DLD1 (cell line): ENCODE measurements at regions not wholly inside any gene's neighbourhood (a gene's known extent, or its start where the extent isn't known, plus 50 kb on each side); places are given as distances from the start of the nearest gene placed in this dataset.
"Not testable (repeated sequence)": the region's sequence is repeated elsewhere in the genome, so short reads cannot be mapped to it uniquely, and the experiment has no call there.

Experiments used
- in situ Hi-C: cut with HindIII; loops from 2 replicates; pipeline ENCODE4 v1.10.0; 2017; ENCODE audit warnings: low sequenced_read_pairs

DNA sequence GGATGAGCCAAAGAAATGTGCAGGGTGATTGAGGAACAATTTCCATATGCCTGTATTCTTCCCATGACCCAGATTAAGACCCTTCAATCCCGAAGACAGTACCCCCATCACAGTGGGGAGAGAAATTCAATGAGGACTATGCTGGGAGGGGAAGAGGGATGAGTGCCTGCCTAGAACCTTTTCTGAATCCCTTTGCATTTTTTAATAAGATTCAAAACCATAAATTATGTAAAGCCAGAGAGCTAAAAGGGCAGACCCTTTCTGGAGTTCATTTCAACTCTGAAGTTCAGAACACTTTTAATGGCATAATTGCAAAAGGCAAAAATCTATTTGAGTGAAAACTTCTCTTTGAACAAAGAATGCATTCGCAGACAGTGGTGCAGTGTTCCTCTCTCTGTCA, 529.5 kb downstream of the NTRK3 start:
- in situ Hi-C loops: no loop called here

- in situ Hi-C loops: no loop called here
Observed at GRCh38 chr15:87724330-87724729, 532.2 kb downstream of the NTRK3 start.

- in situ Hi-C loops: no loop called here
Observed at GRCh38 chr15:87722941-87723691, 533.4 kb downstream of the NTRK3 start.

GRCh38 chr15:87720235-87720634, 536.3 kb downstream of the NTRK3 start:
- in situ Hi-C loops: no loop called here

DNA sequence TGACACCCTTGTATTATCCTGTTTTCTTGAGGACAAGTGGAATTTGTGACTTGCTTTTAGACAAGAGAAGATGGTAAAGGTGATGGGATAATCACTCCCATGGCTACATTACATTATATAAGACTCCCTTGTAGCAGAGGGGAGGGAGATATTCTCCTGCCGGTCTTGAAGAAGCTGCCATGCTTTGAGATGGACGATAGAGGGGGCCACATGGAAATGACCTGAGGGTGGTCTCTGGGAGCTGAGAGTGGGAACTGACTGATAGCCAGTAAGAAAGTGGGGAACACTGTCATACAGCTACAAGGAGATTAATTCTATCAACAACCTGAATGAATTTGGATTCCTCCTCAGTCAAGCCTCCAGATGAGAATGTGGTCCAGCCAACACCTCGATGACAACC, 540.1 kb downstream of the NTRK3 start:
- in situ Hi-C loops: no loop called here

DNA sequence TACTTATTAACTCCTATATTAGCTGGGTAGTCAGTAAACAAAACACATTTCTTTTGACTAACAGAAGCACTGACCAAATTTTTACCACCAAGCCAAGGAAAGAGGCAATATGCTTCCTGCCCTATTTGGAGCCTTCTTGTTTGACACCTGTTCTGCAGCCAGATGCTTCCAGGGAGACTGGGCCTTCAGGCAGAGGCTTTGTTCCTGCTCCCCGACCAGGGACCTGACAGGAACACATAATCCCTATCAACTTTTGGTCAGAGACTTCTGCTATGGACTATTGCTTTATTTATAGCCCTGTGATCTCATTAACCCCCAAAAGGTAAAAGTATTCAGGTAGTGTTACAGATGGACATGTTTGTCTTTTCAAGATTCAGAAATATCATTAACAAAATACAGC, 541.3 kb downstream of the NTRK3 start:
- in situ Hi-C loops: no loop called here

DNA sequence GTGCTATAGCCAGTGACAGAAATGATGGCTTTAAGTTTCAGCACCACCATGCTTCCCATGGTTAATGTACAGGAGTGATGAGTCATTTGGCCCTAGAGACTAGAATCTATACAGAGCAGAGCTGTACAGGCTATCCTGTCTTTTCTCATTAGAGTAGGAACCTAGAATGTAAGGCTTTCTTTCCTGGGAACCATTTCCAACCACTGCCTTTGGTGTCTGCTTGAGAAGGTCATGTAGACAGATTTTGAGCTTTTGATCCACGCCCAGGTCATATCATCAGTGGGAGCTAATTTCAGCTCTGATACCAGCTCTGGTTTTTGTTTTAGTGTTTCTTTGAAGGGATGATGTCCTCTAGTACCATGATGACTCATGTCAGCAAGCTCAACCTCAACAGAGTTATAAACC, 543.1 kb downstream of the NTRK3 start:
- in situ Hi-C loops: no loop called here

DNA sequence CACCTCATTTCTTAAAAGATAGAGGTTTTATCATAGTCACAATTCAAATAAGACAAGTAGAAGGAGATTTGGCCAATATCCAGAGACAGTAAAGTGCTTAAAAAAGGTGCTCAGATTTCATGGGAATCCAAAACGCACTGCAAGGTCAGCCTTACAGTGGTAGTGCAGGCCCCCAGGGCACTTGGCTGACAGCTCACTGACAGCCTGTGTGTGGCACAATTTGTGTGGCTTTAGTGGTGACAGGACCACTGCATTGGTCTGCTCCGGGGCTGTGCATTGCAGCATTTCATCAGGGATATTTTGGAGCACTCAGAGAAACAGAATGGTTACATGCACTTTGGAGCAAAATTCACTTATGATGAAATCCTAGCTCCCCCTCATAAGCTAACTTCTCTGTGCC, 544.3 kb downstream of the NTRK3 start:
- in situ Hi-C loops: no loop called here

DNA sequence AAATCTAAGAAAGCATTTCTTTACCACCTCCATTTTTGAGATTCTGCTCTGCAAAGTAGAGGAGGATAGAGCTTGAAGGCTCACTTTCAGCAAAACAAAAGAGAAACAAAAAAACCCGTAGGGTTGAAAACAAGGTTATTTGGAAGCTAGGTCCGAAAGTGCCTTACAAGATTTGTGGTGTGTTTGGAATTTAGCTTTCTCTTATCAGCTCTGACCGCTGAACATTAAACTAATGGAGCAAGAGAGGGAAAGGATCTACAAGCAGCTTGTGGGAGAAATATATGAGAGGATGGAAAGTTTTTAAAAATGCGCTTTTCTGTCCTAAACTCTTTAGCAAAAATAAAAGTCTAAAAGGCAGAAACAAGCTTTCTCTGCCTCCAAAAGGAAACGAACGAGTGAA, 545.5 kb downstream of the NTRK3 start:
- in situ Hi-C loops: no loop called here

DNA sequence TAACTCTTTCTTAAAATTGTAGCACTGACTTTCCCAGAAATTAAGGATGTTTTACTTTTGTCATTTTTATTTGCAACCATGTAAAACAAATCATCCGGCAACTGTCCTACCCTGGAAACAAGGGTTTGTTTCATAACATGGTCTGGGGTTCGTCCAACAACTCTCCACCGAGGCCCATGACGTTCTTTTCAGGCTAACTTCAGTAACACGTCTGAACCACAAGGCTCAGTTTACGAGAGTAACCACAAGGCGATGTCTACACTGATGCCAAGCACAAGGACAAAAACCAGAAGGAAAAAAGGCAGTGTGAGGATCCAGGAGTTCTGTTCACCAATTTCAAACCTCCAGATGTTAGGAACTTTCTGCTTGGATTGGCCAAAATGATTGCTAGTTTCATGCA, 546.1 kb downstream of the NTRK3 start:
- in situ Hi-C loops: no loop called here

DNA sequence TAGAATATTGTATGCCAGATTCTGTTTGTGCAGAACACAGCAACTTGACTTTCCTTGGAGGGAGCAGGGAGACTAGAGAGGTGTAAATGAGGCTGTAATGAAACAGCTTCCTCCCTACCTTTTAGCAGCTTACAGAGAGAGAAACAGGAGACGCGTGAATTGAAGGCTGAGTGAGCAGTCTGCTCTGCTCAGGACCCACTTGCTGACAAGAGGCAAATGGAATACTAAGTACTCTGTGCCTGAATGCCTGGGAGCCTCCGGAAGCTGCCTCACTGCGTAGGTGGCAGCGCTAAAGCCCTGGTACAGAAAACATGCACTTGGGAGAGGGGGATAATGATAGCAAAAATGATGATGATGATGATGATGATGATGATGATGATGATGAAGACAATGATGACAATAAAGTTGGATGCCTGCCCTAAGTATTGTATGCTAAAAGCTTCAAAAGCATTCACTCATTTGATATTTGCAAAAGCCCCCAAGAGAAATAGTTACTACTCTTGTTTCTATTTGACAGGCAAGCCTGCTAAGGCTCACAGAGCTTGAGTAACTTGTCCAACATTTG, 548.9 kb downstream of the NTRK3 start:
- in situ Hi-C loops: no loop called here

- in situ Hi-C loops: no loop called here
Observed at GRCh38 chr15:87707071-87707470, 549.5 kb downstream of the NTRK3 start.

DNA sequence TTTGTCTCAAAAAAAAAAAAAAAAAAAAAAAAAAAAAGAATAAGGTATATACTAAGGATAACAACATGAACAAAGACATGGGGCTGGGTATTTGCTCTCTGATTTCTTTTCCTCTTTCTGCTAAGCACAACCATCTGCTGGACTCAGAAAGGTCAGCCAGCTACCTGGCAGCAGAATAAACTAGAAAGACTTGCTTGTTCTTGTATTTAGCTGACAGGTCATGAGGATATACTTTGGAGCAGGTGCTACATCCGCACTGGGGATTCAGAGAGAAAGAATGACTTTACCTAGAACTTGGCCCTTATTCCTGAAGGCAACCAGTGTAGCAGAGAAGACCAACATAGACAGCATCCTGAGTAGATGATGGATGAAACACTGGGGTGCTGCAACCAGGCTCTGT, 550.5 kb downstream of the NTRK3 start:
- in situ Hi-C loops: no loop called here

- in situ Hi-C loops: no loop called here
Observed at GRCh38 chr15:87704276-87704675, 552.3 kb downstream of the NTRK3 start.

- in situ Hi-C loops: no loop called here
Observed at GRCh38 chr15:87703327-87704111, 553.0 kb downstream of the NTRK3 start.

DNA sequence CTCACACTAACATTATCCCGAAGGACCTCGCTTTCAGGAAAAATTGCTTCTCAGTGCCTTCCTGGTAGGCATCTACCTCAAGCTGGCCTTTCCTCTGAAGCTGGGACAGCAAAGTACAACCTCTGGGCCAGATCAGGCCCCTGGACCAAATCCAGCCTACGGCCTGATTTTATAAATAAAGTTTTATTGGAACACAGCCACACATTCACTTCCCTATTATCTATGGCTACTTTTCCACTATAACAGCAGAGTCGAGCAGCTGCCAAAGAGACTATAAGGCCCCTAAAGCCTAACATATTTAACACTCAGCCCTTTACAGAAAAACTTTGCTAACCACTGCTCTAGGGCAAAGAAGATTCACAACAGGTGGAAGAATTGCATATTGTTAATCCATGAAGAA, 554.3 kb downstream of the NTRK3 start:
- in situ Hi-C loops: no loop called here

GRCh38 chr15:87698467-87698866, 558.1 kb downstream of the NTRK3 start:
- in situ Hi-C loops: not testable (repeated sequence)

GRCh38 chr15:87689716-87690115, 566.8 kb downstream of the NTRK3 start:
- in situ Hi-C loops: no loop called here

GRCh38 chr15:87687523-87687870, 569.0 kb downstream of the NTRK3 start:
- in situ Hi-C loops: no loop called here

DNA sequence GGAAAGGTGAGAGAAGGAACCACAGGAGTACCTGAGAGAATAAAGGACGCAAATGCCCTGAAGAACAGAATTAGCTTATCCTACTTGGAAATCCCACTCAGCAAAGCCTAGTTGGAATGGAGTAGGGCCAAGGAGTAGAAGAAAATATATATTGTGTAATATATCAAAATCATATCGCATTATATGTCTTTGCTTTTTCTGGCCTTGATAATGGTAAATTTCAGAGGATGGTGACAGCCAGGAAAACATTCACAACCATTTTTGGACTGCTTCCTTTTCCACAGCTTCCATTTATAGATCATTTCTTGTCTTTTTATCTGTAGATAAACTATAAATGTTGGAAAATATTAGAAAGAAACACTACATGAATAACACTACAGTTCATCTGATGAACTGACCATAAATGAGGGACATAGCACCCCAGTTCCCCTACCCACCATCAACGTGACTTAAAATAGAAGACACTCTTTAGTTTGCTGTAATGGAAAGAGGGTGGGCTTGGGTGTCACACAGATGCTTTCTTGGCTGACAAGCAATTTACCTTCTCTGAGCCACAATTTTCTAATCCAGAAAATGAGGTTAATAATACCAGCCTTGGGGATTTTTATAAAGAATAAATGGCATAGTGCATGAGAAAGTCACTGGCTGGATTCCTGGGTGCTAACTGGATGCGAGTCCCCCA, 569.6 kb downstream of the NTRK3 start:
- in situ Hi-C loops: no loop called here

DNA sequence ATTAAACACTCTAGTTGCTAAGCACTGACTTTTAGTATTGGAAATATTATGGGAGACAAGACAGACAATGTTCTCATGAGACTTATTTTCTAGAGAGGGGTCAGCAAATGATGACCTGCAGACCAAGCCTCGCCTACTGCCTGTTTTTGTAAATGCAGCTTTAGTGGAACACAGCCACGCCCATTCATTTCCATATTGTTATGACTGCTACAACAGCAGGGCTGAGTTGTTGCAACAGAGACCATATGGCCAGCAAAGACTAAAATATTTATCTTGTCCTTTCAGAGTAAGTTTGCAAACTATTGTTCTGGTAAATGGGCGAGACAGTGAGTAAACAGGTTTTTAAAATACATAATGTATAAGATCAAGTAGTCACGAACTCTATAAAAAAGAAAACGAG, 570.2 kb downstream of the NTRK3 start:
- in situ Hi-C loops: no loop called here

- in situ Hi-C loops: no loop called here
Observed at GRCh38 chr15:87682527-87682926, 574.0 kb downstream of the NTRK3 start.
